TTC549 (cell line): ENCODE measurements at regions not wholly inside any gene's neighbourhood (a gene's known extent, or its start where the extent isn't known, plus 50 kb on each side); places are given as distances from the start of the nearest gene placed in this dataset.
"Not testable (repeated sequence)": the region's sequence is repeated elsewhere in the genome, so short reads cannot be mapped to it uniquely, and the experiment has no call there.

Source experiments
- FAIRE-seq: peaks from 2 replicates; lab custom pipeline; 2012; peaks lifted over from hg19 to GRCh38; lab: Jason Lieb, UNC

DNA sequence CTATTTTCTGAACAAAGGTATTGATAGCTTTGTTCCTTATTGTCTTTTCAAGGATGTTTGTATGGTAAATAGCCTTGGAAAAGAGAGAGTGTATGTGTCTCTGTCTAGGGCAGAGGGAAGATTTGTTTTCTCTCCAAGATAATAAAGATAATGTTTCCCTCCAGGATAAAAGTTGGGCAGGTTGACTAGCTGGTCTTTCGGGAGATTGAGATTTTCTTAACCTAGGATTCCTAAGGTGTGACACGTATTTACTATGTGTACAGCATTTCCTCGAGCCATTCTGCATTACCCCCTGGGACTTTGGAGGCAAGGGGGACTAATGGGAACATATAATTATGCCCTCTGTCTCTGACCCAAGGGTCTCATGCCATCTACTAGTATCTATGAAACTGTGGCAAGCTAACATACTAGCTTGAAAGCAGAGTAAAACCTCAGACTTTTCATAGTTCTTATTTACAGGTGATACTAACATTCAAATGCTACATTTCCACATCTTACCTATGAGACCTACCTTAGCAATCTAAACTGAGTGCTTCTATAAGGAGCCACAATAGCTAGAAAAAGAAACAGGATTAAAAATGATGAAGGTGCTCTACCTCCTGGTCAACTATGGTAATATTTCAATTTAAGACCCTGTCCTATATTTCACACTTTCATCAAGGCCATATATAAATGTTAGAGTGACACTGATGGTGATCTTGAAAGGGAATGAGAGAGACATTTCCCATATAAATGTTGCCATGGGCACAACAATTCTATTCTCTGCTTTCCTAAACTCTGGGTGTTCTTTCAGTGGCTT lies 252.9 kb upstream of the CBLB start:
- FAIRE-seq: no peak

DNA sequence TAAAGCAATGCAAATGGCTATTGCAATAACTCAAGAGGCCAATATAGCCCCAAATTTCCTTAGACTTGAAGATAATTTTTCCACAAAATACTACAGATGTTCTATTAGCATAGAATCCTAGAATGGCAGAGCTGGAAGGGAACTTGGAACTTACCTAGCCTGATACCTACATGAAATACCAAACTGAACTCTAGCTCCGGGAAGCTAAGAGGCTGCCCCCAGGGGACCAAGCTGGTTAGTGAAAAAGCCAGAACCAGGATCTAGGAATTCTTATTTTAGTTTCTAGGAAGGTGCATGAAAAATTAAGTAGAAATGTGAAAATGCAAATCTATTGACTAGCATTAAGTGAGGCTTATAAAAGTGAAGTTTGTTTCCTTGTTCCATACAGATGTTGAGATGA lies 256.0 kb upstream of the CBLB start:
- FAIRE-seq: no peak

DNA sequence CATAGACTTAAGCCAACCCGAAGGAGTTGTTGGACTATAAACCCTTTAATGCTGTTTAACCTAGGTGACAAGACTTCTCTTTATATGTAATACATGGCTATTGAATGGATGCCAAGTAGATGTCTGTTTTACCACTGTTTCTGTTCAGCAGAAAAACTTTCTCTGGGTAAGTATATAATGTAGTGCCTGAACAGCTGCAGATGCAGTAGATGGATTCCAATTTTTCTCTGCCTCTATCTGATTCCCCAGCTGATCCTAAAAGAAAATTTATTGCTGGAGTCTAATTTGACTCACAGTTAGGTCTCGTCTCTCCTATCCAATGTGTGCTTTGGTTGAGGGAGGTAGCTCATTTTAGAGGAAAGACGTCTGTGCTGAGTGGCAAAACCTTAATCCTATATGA lies 256.5 kb upstream of the CBLB start:
- FAIRE-seq: no peak

DNA sequence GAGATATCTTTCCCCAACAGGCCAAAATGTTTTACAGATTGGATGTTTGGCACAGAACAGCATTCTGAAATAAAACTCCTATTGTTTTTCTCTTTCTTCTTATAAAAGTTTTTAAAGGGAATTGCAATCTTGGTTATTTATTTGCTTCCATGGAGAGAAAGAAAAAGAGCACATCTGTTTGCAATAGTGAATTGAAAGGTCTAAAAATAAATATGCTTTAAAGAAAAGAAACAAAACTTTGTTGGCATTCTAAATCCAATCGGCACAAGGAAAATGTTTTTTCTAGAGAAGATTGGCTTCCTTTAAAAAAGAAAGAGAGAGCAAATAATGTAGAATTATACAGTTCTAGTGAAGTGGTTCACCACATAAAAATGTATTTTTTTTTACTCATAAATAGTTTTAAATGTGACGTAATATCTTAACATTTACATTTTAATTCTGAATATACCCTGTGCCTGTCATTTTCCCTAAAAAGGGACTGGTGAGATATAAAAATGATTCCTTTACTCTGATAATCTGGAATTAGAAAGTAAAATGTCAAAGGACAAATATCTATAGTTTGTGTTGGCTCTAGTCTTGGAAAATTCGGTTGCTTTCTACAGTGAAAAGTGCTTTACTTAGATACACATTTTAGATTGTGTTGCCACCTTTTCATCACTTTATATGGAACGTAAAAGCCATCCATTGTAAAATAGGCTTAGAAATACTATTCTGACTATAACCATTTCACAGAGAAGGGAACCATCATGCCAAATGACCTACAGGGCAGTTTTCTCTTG lies 257.4 kb upstream of the CBLB start:
- no peak for FAIRE-seq

DNA sequence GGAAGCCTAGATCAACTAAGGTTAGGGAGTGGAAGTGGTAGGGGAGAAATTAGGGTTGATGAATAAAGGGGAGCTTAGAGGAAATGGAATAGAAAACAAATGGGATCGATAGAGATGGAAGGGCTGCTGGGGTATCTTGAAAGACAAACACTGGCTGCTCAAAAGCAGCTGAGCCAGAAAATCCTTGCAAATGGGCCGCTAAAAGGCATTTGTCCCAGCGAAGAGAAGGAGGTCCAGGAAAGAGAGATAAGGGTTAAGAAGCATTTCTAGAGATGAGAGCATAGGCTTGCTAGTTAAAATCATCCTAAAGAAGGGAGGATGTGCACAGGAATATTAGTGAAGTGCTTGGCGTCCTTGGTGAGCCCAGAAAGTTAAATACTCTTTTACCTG lies 258.0 kb upstream of the CBLB start:
- no peak for FAIRE-seq

DNA sequence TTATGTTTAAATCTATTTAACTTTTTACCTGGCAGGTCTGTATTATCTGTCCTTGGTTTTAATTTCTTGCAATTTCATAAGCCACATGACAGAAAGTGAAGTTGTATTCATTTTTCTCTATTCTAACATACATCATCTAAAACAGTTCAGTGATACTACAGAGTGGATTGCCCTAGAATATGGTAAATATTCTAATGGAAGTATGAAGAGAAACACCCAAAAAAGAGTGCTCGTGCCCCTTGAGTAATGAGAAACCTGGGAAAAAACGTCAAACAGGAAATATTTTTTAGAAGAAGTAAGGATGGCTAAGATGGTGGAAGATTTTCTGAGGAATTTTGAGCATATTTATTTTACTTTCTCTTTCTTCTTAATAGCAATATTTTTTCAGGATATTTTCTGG lies 261.1 kb upstream of the CBLB start:
- FAIRE-seq: no peak

DNA sequence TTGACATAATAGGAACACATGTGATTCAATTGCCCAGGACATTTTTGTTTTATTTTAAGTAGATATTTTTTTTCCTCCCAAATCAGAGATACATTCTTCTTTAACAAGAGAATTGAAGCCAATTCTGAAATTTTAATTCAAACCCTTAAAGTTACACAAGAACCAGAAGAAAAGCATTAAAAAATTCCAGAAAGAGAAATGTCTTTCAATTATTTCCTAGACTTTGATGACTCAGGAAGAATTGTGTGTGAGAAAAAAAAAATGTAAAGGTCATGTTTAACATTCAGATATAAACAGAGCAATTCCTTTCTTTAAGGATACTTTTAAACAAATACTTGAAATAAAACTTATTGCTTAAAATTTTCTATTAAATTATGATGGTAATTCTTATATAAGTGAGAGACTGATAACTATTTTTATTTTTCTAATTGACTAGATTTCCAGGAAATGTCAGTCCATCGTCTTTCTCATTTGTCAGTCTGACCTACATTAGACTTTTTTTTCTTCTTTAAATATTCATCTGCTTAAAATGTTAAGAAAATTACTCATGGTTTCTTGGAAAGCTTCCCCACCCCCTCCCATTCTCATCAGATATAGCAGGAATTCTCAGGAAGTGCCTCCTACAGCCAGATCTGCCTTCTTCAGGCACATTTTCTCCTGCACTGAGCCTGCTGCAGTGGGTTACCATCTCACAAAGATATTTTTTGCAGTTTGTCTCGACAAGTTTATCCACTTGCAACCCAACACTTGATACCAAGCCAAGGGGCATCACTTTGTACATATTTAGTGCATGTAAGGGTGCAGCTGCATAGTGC lies 261.8 kb upstream of the CBLB start:
- peak; percentile 9 for FAIRE-seq

DNA sequence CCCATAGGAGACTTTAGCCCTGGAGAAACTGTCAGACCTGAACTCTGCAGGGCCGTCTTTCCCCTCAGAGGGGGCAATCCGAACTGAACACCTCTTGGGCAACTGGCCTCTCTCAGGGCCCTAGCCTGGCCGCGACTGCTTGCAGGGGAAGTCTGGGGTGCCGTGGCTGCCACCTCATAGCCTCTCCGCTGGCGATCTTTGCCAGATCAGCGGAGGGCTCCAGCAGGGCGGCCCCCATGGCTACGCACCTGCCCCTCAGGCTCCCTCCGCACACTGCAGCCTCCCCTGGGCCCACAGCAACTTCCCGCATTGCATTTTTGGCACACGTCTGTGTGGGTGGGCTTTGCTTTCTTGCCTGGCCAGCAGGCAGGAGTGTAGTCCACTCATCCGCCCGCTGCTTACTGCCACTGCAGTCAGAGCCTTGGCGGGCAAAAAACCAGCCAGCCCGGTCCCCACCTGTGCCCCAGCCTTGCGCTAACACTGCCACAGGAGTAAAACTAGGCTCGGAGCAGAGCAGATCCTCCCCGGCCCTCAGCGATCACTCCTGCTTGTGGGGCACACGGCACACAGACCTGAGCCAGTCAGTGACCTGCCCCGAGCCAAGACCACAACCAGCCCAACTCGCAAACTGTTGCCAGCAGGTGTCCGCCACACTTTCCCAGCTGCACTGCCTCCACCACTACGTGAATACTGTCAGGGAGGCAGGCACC lies 266.8 kb upstream of the CBLB start:
- FAIRE-seq: no peak

DNA sequence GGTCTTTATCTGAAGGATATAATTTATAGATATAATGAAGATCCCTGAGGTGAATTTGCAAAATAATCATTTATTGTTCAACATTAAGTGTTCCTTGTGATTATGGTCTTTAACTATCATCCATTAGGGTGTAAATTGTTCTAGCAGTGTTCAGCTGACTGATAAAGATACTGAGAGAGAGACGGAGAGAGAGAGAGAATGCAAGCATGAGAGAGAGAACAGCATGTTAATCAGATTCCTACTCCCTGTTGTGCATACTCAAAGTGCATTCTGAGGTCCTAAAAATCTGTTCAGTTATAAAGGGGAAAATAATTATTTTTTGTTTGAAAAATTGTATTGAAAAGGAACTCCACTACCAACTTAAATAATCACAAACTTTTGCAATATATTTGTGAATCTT lies 271.0 kb upstream of the CBLB start:
- no peak for FAIRE-seq

DNA sequence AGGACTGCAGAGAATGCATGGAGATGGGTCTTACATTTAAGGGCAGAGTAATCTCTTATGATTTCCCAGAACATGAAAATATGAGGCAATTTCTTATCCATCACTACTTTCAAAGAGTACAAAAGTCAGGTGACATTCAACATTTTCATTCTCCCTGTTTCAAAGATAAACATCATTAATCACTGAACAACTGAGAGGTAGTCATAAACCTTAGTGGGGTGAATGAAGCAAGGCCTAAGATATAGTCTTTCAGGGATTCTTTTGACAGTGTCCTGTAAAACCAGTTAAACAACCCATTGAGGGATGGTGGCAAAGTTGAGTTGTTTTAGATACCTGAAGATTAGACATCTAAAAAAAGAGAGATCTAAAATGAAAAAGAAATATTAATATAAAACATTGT lies 271.6 kb upstream of the CBLB start:
- FAIRE-seq: no peak

DNA sequence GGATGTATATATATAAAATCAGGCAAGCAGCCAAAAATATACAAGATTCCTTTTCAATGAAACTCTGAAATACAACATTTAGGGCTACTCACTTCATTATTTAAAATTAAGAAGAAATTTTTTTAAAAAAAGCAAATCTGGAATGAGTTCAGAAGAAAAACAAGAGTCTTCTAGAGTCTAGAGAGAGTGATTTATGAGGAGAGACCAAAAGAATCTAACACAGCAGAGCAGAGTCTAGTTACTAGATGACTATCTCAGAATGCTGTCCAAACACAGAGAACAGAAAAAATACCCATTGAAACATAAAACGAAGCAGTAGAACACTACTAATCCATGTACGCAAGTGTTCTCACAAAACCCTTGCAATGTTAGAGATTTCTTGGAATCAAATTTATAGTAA lies 275.2 kb upstream of the CBLB start:
- no peak for FAIRE-seq

DNA sequence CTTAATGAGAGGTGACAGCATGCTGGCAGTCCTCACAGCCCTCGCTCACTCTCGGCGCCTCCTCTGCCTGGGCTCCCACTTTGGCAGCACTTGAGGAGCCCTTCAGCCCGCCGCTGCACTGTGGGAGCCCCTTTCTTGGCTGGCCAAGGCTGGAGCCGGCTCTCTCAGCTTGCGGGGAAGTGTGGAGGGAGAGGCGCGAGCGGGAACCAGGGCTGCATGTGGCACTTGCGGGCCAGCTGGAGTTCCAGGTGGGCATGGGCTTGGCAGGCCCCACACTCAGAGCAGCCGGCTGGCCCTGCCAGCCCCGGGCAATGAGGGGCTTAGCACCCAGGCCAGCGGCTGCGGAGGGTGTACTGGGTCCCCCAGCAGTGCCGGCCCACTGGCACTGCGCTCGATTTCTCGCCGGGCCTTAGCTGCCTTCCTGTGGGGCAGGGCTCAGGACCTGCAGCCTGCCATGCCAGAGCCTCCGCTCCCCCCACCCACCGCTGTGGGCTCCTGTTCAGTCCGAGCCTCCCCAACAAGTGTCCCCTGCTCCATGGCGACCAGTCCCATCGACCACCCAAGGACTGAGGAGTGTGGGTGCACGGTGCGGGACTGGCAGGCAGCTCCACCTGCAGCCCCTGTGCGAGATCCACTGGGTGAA lies 279.7 kb upstream of the CBLB start:
- not testable (repeated sequence) for FAIRE-seq

DNA sequence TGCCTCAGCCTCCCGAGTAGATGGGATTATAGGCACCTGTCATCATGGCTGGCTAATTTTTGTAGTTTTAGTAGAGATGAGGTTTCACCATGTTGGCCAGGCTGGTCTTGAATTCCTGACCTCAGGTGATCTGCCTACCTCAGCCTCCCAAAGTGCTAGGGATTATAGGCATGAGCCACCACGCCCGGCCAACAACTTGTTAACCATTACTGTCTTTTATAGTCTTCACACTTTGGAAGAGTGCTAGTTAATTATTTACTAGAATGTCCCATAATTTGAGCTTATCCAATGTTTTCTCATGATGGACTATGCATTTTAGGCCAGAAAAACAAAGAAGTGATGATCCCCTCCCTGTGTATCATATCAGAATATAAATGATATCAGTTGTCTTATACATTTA lies 288.6 kb upstream of the CBLB start:
- no peak for FAIRE-seq

DNA sequence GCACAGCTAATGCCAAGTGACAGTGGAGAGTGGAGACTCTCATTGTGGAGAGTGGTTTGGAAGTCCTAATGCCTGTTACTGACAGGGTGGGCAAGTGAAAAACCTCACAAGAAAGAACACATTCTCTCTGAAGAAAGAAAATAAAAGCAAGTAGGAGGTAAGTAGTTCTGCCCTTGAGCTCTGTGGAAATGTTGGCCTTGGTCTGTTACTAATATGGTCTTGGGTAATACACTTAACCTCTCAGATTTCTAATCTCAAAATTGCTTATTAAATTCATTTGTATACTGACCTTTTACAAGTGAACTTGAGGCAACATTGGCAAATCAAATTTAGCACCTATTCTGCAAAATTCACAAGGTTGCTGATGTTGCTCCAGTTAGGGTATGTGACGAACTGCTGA lies 291.6 kb upstream of the CBLB start:
- FAIRE-seq: no peak

DNA sequence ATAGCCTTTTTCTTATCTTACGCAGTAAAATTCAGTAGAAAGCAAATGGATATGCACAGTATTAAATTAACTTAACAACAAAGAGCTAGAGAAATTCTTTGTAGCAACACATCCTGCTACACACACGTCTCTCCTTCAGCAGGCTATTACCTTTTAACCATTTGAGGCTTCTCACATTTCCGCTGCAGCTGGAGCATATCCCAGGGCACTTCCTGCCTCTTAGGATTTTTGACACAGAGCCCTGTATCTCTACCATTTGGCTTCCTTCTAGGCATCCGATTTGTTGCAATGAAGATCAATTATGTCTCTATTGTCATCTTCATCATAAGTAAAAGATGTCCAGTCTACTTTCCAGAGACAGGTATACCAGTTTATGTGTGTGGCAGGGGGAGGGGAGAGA lies 292.4 kb upstream of the CBLB start:
- FAIRE-seq: no peak

DNA sequence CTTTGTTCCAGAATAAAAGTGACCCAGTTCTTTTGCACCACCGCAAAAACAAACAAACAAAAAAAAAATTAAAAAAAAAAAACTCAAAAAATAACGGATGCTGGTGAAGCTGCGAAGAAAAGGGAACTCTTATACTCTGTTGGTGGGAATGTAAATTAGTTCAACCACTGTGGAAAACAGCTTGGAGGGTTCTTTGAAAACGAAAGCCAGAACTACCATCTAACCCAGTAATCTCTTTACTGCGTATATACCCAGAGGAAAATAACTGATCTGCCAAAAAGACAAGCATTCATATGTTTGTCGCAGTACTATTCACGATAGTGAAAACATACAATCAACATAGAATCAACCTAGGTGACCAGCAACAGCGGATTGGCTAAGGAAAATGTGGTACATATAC lies 298.9 kb upstream of the CBLB start:
- no peak for FAIRE-seq

DNA sequence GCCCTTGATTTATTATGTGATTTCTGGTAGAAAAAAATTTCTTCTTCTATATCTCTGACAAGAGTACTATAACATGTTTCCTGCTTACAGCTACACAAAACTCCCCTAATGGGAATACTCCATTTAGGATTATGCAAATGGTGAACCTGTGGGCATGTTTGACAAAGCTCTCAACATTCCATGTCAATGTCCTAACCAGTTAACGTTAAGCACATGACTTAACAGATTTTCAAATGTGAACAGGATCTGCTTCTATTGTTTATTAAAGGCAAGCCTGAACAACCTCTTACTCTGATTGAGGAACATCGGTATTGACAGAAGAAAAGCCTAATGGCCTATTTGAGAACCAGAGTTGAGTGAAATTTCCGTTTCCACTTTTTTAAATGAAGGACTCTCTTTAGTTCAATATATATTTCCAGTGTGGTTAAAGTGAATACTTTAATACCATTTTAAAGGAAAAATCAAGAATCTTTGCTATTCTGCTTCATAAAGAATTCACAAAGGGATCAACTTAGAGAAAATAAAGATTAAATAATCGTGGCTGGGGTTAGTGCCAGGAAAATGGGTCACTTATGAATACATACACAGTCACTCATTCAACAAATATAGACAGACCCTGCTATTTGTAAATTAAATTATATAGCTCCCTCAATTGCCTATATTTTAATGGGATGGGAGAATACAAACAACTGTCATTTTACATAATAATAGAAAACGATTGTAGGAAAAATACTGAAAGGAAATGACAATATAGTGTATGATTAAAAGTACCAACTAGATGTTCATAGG lies 300.3 kb upstream of the CBLB start:
- no peak for FAIRE-seq

DNA sequence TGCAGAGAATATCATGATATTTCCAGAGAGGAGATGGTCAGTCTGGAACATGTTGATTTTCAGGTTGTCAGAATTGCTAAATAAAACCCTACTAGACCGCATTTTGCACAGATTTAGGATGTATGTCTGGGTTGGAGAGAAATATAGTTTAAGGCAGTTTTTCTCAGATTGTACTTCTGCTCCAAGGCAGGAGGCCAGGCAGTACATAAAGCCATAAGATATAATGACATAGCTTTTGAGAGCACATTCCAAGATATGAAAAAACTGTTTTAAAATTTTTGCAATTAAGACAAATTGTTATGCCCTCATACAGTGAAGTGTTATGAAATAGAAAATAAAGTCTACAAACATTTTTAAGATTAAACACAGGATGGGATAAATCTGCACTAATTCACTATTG lies 301.8 kb upstream of the CBLB start:
- no peak for FAIRE-seq

DNA sequence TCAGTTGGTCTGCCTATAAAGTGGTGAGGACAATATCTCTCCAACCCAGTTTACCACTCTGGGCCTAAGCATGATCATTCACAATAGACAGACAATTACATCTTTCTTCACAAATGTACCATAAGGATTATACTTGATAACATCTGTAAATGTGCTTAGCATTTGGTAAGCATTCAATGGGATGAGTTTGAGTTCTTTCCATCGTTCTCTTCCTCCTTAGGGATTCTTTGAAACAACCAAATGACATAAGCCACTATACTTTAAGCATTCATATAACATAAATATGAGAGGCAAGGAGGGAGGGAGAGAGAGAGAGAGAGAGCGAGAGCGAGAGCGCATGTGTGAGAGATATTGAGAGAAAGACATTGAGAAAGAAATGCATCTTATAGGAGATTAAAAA lies 303.3 kb upstream of the CBLB start:
- FAIRE-seq: no peak

DNA sequence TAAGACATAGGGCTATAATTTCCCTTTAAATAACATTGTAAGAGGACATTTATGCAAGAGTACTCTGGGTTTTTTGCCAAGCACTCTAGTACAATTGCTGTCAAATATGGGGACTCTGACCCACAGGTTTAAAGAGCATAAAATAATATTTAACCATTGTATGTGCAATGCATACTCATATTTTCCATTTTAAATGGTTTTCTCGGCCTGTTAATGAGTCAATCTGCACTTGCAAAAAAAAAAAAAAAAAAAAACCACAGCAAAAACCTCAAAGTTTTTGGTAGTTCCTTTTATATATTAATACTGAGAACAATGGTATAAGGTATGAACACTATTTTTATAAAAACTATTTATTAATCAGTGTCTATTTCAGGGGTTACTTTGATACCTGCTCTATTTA lies 304.0 kb upstream of the CBLB start:
- FAIRE-seq: no peak

DNA sequence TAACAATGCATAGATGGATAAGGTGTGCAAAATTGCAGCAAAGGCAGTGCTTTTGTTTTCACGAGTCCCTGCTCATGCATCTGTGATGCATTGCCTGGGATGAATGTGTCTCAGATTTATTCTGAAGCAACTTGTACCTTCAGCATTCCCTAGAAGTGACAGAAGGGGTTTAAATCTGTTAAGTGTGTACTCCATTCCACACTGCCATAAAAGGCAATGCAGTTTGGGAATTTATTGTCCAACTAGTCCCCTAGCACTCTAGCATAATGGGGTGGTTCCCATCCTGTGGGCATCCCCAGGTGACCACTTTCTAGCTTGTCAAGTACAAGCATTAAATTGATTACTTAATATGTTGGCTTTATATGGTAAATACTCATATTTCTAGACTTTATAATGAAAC lies 306.5 kb upstream of the CBLB start:
- FAIRE-seq: no peak
